Stimulated activated CD8-positive, alpha-beta memory T cell treated with anti-CD3 and anti-CD28 coated beads, Interleukin-4, amount 100 ng/mL, for 4 hours (primary cell): ENCODE measurements at regions not wholly inside any gene's neighbourhood (a gene's known extent, or its start where the extent isn't known, plus 50 kb on each side); places are given as distances from the start of the nearest gene placed in this dataset.

ENCODE experiments used
- DNase-seq, 2 donors: peaks; one replicate each; pipeline ENCODE4 v3.0.0-alpha.2; 2020; ENCODE audit warnings: low read depth in 2 of 2, low spot score in 1 of 2

- DNase-seq: no peak
Measured at GRCh38 chr7:136183981-136184380, 206.8 kb upstream of the MTPN start.

- DNase-seq: no peak
Measured at GRCh38 chr7:136180984-136181383, 203.8 kb upstream of the MTPN start.

GRCh38 chr7:136179851-136180721, 202.9 kb upstream of the MTPN start:
- DNase-seq: no peak

GRCh38 chr7:136179154-136179553, 202.0 kb upstream of the MTPN start:
- DNase-seq: no peak

- DNase-seq: no peak
Measured at GRCh38 chr7:136174477-136175125, 197.4 kb upstream of the MTPN start.

GRCh38 chr7:136173874-136174273, 196.7 kb upstream of the MTPN start:
- DNase-seq: no peak

GRCh38 chr7:136171233-136171632, 194.1 kb upstream of the MTPN start:
- DNase-seq: no peak

GRCh38 chr7:136168821-136169220, 191.7 kb upstream of the MTPN start:
- DNase-seq: no peak

GRCh38 chr7:136167991-136168390, 190.8 kb upstream of the MTPN start:
- DNase-seq: no peak

GRCh38 chr7:136166521-136166920, 189.4 kb upstream of the MTPN start:
- no peak for DNase-seq

GRCh38 chr7:136163340-136163801, 186.2 kb upstream of the MTPN start:
- DNase-seq: no peak

GRCh38 chr7:136150311-136150710, 173.2 kb upstream of the MTPN start:
- no peak for DNase-seq

- DNase-seq: no peak
Measured at GRCh38 chr7:136148920-136149319, 171.8 kb upstream of the MTPN start.

- DNase-seq: no peak
Measured at GRCh38 chr7:136146925-136147324, 169.8 kb upstream of the MTPN start.

- DNase-seq: no peak
Measured at GRCh38 chr7:136144182-136144581, 167.0 kb upstream of the MTPN start.

GRCh38 chr7:136143271-136143670, 166.1 kb upstream of the MTPN start:
- no peak for DNase-seq

- no peak for DNase-seq
Measured at GRCh38 chr7:136142583-136142982, 165.4 kb upstream of the MTPN start.

- DNase-seq: no peak
Measured at GRCh38 chr7:136140469-136140868, 163.3 kb upstream of the MTPN start.

- no peak for DNase-seq
Measured at GRCh38 chr7:136139417-136139816, 162.3 kb upstream of the MTPN start.

GRCh38 chr7:136138991-136139390, 161.8 kb upstream of the MTPN start:
- no peak for DNase-seq

GRCh38 chr7:136136906-136137454, 159.8 kb upstream of the MTPN start:
- no peak for DNase-seq

- DNase-seq: no peak
Measured at GRCh38 chr7:136134503-136134902, 157.3 kb upstream of the MTPN start.
